NCI-H146 (cell line): ENCODE measurements at regions not wholly inside any gene's neighbourhood (a gene's known extent, or its start where the extent isn't known, plus 50 kb on each side); places are given as distances from the start of the nearest gene placed in this dataset.

Experiments used
- DNase-seq: peaks from one replicate; lab custom pipeline; 2025; lab: John Stamatoyannopoulos, UW

GRCh38 chr20:21033817-21034216 is 72.3 kb downstream of the LINC00237 start:
- DNase-seq: no peak

- DNase-seq: peak; percentile 66
Measured at GRCh38 chr20:21031666-21032065, 74.5 kb downstream of the LINC00237 start.

- DNase-seq: no peak
Measured at GRCh38 chr20:21029341-21029740, 76.8 kb downstream of the LINC00237 start.

GRCh38 chr20:21028921-21029320 is 77.2 kb downstream of the LINC00237 start:
- no peak for DNase-seq

DNA sequence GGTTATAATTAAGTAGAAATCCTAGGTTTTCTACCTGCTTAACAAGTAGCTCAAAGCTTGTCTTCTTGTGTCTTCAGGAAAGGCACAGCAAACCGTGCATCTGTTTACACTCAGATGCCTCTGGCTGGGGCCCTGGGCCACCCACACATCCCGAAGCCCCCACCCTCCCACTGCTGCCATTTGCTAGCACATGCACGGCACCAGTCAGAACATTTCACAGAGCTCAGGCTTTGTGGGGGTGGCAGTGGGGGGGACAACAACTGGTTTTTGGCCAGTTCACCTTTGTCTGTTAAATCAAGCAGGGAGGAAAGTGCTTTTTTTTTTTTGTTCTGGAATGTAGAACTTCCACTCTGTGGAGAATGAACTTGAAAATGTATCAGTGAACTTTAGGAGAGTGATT is 77.7 kb downstream of the LINC00237 start:
- no peak for DNase-seq

- DNase-seq: peak; percentile 24
Measured at GRCh38 chr20:21027569-21027968, 78.6 kb downstream of the LINC00237 start.

- no peak for DNase-seq
Measured at GRCh38 chr20:21026951-21027350, 79.2 kb downstream of the LINC00237 start.

GRCh38 chr20:21024420-21024819 is 81.7 kb downstream of the LINC00237 start:
- no peak for DNase-seq

GRCh38 chr20:21022925-21023324 is 83.2 kb downstream of the LINC00237 start:
- no peak for DNase-seq

- DNase-seq: peak; percentile 56
Measured at GRCh38 chr20:21021472-21021790, 84.7 kb downstream of the LINC00237 start.

- no peak for DNase-seq
Measured at GRCh38 chr20:21020659-21021471, 85.3 kb downstream of the LINC00237 start.

- no peak for DNase-seq
Measured at GRCh38 chr20:21019814-21020658, 86.1 kb downstream of the LINC00237 start.

- DNase-seq: no peak
Measured at GRCh38 chr20:21019468-21019813, 86.7 kb downstream of the LINC00237 start.

DNA sequence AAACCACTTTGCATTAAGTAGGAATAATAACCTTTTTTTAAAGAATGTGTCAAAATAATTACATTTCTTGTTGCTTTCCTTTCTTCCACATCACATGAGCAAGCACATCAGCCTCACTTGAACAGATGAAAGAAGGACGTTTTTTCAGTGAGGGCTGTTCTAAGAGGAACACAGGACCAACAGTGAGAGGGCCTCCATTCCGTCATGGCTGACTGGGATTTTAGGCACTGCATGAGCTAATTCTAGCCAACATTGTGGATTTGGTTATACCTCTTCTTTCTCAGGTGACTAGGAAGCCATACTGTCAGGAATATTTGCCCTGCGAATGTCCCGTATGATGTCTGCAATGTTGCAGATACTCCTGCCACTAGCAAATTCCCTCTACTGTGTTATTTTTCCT is 87.6 kb downstream of the LINC00237 start:
- no peak for DNase-seq

DNA sequence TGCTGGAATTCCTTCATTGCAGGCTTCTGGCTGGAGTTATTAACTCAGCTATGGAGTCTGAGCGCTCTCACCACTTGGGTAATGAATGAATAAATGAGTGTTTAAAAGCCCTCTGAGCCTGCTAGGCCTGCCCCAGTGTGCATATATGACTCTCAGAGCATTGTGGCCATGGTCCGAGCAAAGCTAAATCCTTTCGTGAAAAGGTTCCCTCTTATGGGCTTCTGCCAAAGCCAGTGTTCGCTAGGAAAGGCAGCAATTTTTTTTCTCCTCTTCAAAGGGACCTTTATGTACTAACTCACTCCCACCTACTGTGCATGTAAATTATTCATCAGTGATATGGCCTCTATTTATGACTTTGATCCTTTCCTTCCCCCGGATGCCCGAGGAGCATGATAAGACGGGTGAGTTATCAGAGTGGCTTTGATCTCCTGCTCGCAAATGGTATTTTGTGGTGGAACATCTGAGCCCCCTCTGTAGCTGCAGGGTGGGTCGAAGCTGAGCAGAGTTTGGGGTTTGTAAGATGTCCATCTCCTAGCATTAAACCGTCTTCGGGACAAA is 88.6 kb downstream of the LINC00237 start:
- no peak for DNase-seq

DNA sequence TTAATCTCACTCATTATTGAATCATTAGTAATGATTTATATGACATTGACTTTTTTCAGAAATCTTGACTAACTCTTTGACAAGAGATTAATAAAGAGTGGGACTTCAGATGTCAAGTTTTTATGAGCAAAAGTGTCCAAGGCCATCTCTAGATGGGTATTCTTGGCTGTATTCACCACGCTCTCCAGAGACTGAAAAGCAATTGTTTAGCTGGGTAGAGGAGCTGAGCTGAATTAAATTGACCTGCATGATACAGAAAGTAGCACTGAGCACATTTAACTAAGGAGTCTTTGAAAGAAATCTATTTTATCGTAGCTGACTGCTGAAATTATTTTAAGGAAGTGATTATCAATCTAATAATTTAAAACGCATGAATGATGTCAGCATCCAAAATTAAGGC is 89.4 kb downstream of the LINC00237 start:
- no peak for DNase-seq

DNA sequence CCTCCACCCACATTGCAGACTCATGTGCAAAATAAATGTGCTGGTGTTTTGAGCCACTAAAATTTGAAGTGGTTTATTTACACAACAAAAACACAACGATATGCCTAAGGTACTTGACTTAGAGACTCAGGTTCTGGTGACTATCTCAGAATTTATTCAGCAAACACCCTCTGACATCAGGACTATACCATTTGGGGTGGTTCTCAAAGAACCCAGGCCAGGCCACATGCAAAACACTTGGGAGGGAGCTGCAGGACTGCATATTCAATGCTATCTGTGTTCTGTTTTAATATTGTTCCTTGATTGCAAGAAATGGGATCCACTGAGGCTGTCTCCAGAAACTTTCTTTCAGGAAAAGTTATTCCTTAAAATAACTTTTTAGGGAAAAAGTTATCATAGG is 91.6 kb downstream of the LINC00237 start:
- no peak for DNase-seq

- no peak for DNase-seq
Measured at GRCh38 chr20:21008951-21009350, 97.2 kb downstream of the LINC00237 start.

DNA sequence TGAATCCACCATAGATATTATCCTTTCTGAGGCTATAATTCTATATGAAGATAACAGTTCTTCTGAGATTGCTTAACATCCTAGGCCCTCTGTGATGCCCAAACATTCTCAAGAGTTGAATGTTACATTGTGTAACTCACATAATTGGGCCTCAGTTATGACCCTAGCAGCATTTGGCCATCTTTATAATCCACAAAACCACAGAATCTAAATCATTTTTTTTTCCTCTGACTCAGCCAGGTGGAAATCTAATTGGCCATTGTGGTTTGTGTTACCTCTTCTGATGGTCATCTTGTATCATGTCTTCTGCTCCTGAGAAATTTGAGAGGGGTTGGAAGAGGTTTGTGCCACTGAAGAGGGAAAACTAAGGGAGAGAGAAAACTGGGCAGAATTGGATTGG is 99.5 kb downstream of the LINC00237 start:
- no peak for DNase-seq

- DNase-seq: no peak
Measured at GRCh38 chr20:21004386-21005076, 101.6 kb downstream of the LINC00237 start.

DNA sequence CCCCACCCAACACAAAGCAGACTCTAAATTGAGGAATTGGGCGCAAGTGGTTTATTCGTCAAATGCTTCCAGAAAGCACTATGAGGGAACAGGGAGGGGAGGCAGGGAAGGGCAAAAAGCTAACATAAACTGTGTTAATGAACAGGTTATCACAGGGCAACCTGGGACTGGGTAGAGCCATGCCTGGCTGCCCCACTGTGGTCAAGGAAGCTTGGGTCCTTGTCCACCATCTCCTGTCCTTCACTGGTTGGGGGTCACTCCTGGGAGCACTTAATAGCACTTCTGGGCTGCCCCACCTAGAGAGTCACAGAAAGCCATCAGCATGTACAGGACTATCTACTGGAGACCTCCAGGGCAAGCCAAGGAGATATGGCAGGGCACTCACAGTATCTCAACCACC is 102.3 kb downstream of the LINC00237 start:
- no peak for DNase-seq

- DNase-seq: no peak
Measured at GRCh38 chr20:21002486-21002885, 103.7 kb downstream of the LINC00237 start.

- DNase-seq: peak; percentile 77
Measured at GRCh38 chr20:20993372-20993771, 112.8 kb downstream of the LINC00237 start.
